GM23248 (cell line): ENCODE measurements at regions not wholly inside any gene's neighbourhood (a gene's known extent, or its start where the extent isn't known, plus 50 kb on each side); places are given as distances from the start of the nearest gene placed in this dataset.

Experiments
- EZH2 ChIP-seq: fragments of 200-600 bp; sonication (generic); IDR thresholded peaks from 2 replicates; pipeline ENCODE4 v1.6.1; 2018; ENCODE audit warnings: antibody characterized with exemption, mild to moderate bottlenecking; ENCODE audit not compliant: insufficient read depth, poor library complexity, severe bottlenecking
- EZH2phosphoT487 ChIP-seq: fragments of 200-600 bp; sonication (generic); IDR thresholded peaks from 2 replicates; pipeline ENCODE4 v1.6.1; 2018; ENCODE audit warnings: antibody characterized with exemption, moderate library complexity, mild to moderate bottlenecking, low read depth; ENCODE audit not compliant: insufficient read depth

DNA sequence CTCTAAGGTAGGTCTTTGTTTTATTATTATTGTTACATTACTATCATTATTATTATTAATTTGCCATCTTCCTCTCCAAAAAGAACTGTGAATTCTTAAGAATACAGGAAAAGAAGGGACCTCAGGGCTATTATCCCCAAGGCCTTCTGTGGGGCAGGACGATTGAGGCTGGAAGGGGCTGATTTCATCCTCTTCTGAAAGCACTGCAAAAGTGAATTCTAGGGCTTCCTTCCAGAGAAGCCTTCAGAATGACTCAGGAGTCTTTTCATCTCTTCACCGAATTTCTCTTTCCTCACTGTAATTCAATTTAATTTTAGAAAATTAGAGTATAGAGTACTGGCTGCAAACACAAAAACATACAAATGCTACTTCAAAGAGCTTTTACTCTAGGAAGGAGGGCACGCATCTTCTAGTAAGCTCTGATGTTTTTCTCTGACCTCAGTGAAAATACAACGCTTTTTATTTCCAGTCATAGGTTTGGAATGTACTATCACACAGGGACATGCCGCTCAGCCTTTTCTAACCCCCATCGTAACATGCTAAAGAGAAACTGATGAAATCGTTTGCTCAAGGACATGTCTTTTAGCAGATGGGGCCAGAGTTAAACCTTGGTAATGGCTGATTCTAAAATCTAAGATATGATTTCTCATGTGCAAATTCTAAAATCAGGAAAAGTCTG lies 280.2 kb upstream of the PITRM1 start:
- no peak for TF ChIP-seq EZH2
- TF ChIP-seq EZH2phosphoT487 = no peak
